ENCODE measurements at regions not wholly inside any gene's neighbourhood (a gene's known extent, or its start where the extent isn't known, plus 50 kb on each side); places are given as distances from the start of the nearest gene placed in this dataset.

- H3K4me3 ChIP-seq (replicated peaks in 1 of 3): no peak overlapping the region
- peak overlapping the region in 2 of 3 donors; percentile 64 to 71 for H3K27ac ChIP-seq
- no peak for DNase-seq
- H3K36me3 ChIP-seq: no peaks in the 10 kb centered on the region
- H3K4me1 ChIP-seq: peaks cover 11 to 15% of the 10 kb centered on the region in 2 donors
- H3K9me3 ChIP-seq: no peaks in the 10 kb centered on the region
- WGBS, 2 donors: 22 to 29% methylated on average over 4 of the region's 4 CpGs
- H3K27me3 ChIP-seq: no peaks in the 10 kb centered on the region
- intact Hi-C loops (cut with DNase I): no loop called here
- no peak for TF ChIP-seq POLR2A (IDR thresholded peaks at IDR 0.05)
- TF ChIP-seq, protein P1, sequence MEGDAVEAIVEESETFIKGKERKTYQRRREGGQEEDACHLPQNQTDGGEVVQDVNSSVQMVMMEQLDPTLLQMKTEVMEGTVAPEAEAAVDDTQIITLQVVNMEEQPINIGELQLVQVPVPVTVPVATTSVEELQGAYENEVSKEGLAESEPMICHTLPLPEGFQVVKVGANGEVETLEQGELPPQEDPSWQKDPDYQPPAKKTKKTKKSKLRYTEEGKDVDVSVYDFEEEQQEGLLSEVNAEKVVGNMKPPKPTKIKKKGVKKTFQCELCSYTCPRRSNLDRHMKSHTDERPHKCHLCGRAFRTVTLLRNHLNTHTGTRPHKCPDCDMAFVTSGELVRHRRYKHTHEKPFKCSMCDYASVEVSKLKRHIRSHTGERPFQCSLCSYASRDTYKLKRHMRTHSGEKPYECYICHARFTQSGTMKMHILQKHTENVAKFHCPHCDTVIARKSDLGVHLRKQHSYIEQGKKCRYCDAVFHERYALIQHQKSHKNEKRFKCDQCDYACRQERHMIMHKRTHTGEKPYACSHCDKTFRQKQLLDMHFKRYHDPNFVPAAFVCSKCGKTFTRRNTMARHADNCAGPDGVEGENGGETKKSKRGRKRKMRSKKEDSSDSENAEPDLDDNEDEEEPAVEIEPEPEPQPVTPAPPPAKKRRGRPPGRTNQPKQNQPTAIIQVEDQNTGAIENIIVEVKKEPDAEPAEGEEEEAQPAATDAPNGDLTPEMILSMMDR (IDR thresholded peaks at IDR 0.05): no peak
Measured at GRCh38 chr3:176352716-176353334, 844.5 kb downstream of the TBL1XR1 start.

DNA sequence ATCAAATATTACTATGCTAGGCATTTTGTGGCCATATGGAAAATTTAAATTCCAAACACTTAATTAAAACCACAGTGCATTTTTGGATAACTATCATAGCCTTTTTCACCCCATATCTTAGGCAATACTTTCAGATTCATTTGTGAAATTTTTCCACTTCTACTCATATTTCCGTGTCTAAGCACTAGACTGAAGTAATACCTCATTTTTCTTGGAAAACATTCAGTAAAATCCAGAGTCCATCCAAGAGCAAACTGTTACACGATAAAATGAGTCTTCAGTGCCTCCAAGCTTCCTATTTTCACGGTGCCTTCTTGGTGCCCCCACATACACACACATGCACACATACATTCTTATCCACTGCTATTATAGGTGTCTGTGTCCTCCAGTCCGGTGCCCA, 845.9 kb downstream of the TBL1XR1 start:
- Histone ChIP-seq H3K4me3 (replicated peaks in 1 of 3) (no peak overlapping the region), H3K27me3 (no peaks in the 10 kb centered on the region), H3K9me3 (no peaks in the 10 kb centered on the region), H3K4me1 (peaks cover 11 to 15% of the 10 kb centered on the region in 2 donors), H3K27ac (no peak overlapping the region), H3K36me3 (no peaks in the 10 kb centered on the region)
- DNase-seq: no peak
- intact Hi-C loops (cut with DNase I): no loop called here
- TF ChIP-seq, protein P1 (IDR thresholded peaks at IDR 0.05): no peak
- no peak for TF ChIP-seq POLR2A (IDR thresholded peaks at IDR 0.05)
- 73 to 83% methylated on average over 4 of the region's 4 CpGs for WGBS, 2 donors

- Histone ChIP-seq H3K4me3 (replicated peaks in 1 of 3) (no peak overlapping the region), H3K4me1 (peaks cover 11 to 15% of the 10 kb centered on the region in 2 donors), H3K36me3 (no peaks in the 10 kb centered on the region), H3K27ac (no peak overlapping the region), H3K9me3 (no peaks in the 10 kb centered on the region), H3K27me3 (no peaks in the 10 kb centered on the region)
- TF ChIP-seq POLR2A (IDR thresholded peaks at IDR 0.05): no peak
- TF ChIP-seq, protein P1 (IDR thresholded peaks at IDR 0.05): no peak
- no peak for DNase-seq
- intact Hi-C loops (cut with DNase I): no loop called here
- WGBS, 2 donors: 76 to 79% methylated on average over 1 of the region's 1 CpG
Measured at GRCh38 chr3:176349706-176350105, 847.6 kb downstream of the TBL1XR1 start.

DNA sequence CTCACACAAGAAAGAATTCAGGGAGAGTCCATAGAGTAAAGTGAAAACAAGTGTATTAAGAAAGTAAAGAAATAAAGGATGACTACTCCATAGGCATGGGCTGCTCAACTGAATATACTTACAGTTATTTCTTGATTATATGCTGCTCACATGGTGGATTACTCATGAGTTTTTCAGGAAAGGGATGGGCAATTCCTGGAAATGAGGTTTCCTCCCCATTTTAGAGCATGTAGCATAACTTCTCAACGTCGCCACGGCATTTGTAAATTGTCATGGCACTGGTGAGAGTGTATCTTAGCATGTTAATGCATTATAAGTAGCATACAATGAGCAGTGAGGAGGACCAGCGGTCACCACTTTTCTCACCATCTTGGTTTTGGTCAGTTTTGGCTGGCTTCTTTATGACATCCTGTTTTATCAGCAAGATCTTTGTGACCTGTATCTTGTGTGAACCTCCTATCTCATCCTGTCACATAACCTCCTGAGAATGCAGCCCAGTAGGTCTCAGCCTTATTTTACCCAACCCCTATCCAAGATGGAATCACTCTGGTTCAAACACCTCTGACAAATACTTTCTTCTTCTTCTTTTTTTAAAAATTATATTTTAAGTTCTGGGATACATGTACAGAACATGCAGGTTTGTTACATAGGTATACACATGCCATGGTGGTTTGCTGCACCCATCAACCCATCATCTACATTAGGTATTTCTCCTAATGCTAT, 849.7 kb downstream of the TBL1XR1 start:
- intact Hi-C loops (cut with DNase I): no loop called here
- Histone ChIP-seq H3K36me3 (no peaks in the 10 kb centered on the region), H3K9me3 (no peaks in the 10 kb centered on the region), H3K27me3 (no peaks in the 10 kb centered on the region), H3K27ac (no peak overlapping the region), H3K4me1 (peaks cover 0 to 2% of the 10 kb centered on the region in 2 donors), H3K4me3 (replicated peaks in 1 of 3) (no peak overlapping the region)
- WGBS, 2 donors: 67 to 70% methylated on average over 4 of the region's 4 CpGs
- TF ChIP-seq, protein P1 (IDR thresholded peaks at IDR 0.05): no peak
- TF ChIP-seq POLR2A (IDR thresholded peaks at IDR 0.05): no peak
- no peak for DNase-seq

DNA sequence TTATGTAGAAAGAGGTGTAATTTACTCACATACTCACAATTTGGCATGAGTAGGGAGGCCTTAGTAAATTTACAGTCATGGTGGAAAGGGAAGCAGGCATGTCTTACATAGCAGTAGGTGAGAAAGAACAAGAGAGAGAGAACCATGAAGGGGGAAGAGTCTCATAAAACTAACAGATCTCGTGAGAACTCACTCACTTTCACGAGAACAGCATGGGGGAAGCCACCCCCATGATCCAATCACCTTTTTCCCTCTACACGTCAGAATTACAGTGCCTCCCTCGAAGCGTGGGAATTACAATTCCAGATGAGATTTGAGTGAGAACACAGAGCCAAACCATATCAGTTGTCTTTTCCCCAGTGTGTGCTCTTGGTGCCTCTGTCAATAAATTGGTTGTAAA, 855.3 kb downstream of the TBL1XR1 start:
- TF ChIP-seq, protein P1 (IDR thresholded peaks at IDR 0.05): no peak
- no peak for TF ChIP-seq POLR2A (IDR thresholded peaks at IDR 0.05)
- 86 to 87% methylated on average over 5 of the region's 5 CpGs for WGBS, 2 donors

More for the DNA sequence above, 855.3 kb downstream of the TBL1XR1 start:
- Histone ChIP-seq H3K36me3 (no peaks in the 10 kb centered on the region), H3K27me3 (no peaks in the 10 kb centered on the region), H3K4me3 (replicated peaks in 1 of 3) (no peak overlapping the region), H3K4me1 (no peaks in the 10 kb centered on the region), H3K27ac (no peak overlapping the region), H3K9me3 (no peaks in the 10 kb centered on the region)
- DNase-seq: no peak
- intact Hi-C loops (cut with DNase I): no loop called here

Data from thyroid gland (tissue), 4 donors.